ENCODE measurements at regions not wholly inside any gene's neighbourhood (a gene's known extent, or its start where the extent isn't known, plus 50 kb on each side); places are given as distances from the start of the nearest gene placed in this dataset.

- Histone ChIP-seq H3K9ac (ENCODE audit: low read depth, low read length, poor library complexity) (no peak overlapping the region), H3K4me3 (ENCODE audit: low read length in 2 of 2) (no peak overlapping the region), H2BK120ac (ENCODE audit: low read depth, low read length) (no peak overlapping the region), H2BK15ac (ENCODE audit: low read length) (no peak overlapping the region), H2AFZ (ENCODE audit: low read length) (no peak overlapping the region), H3K4me1 (ENCODE audit: control insufficient read depth in 2 of 2, insufficient read depth in 1 of 2, low read depth in 1 of 2, low read length in 2 of 2) (no peaks in the 10 kb centered on the region), H3K9me3 (replicated peaks in 1 of 2; ENCODE audit: control insufficient read depth in 2 of 2, insufficient read depth in 1 of 2, low read depth in 1 of 2, low read length in 2 of 2) (no peaks in the 10 kb centered on the region), H2BK12ac (ENCODE audit: low read length) (no peak overlapping the region), H3K4me2 (ENCODE audit: insufficient read depth, low read length, poor library complexity, severe bottlenecking) (no peak overlapping the region), H3K27me3 (ENCODE audit: control insufficient read depth in 3 of 3, insufficient read depth in 3 of 3, low read depth in 1 of 3, low read length in 3 of 3) (no peaks in the 10 kb centered on the region), H3K36me3 (replicated peaks in 1 of 2; ENCODE audit: control insufficient read depth in 2 of 2, insufficient read depth in 2 of 2, low read length in 2 of 2) (no peaks in the 10 kb centered on the region), H2BK5ac (ENCODE audit: low read length) (no peak overlapping the region), H3K23ac (ENCODE audit: low read depth, low read length, poor library complexity) (no peak overlapping the region), H3K14ac (ENCODE audit: low read length) (no peak overlapping the region), H4K91ac (ENCODE audit: low read depth, low read length, poor library complexity) (no peak overlapping the region), H3K27ac (replicated peaks; ENCODE audit: low read length) (no peak overlapping the region), H2AK5ac (ENCODE audit: low read depth, low read length) (no peak overlapping the region), H4K8ac (ENCODE audit: low read depth, low read length) (no peak overlapping the region), H3K79me1 (ENCODE audit: low read depth, low read length) (no peaks in the 10 kb centered on the region), H3K4ac (ENCODE audit: low read length) (no peak overlapping the region), H3K18ac (ENCODE audit: low read length) (no peak overlapping the region)
- WGBS, 2 donors (ENCODE audit: extremely low coverage in 2 of 2, insufficient read length in 2 of 2, insufficient replicate concordance in 1 of 2) = no CpG with 5 or more reads among the region's 2 CpGs
- no peak for DNase-seq (ENCODE audit: low spot score)
Measured at GRCh38 chr6:67667637-67668422, 967.3 kb upstream of the ADGRB3 start.

GRCh38 chr6:67666177-67666964 is 968.7 kb upstream of the ADGRB3 start:
- no peak overlapping the region for H2BK120ac ChIP-seq (ENCODE audit: low read depth, low read length)
- no peak overlapping the region for H3K14ac ChIP-seq (ENCODE audit: low read length)
- peaks cover 0 to 2% of the 10 kb centered on the region in 2 donors for H3K9me3 ChIP-seq (replicated peaks in 1 of 2; ENCODE audit: control insufficient read depth in 2 of 2, insufficient read depth in 1 of 2, low read depth in 1 of 2, low read length in 2 of 2)
- H3K27ac ChIP-seq (replicated peaks; ENCODE audit: low read length) = no peak overlapping the region
- no peak overlapping the region for H3K23ac ChIP-seq (ENCODE audit: low read depth, low read length, poor library complexity)
- H3K4me3 ChIP-seq (ENCODE audit: low read length in 2 of 2) = no peak overlapping the region
- H3K4me1 ChIP-seq (ENCODE audit: control insufficient read depth in 2 of 2, insufficient read depth in 1 of 2, low read depth in 1 of 2, low read length in 2 of 2) = no peaks in the 10 kb centered on the region
- no peak overlapping the region for H2BK5ac ChIP-seq (ENCODE audit: low read length)
- no peaks in the 10 kb centered on the region for H3K36me3 ChIP-seq (replicated peaks in 1 of 2; ENCODE audit: control insufficient read depth in 2 of 2, insufficient read depth in 2 of 2, low read length in 2 of 2)
- H3K4ac ChIP-seq (ENCODE audit: low read length) = no peak overlapping the region
- H3K18ac ChIP-seq (ENCODE audit: low read length) = no peak overlapping the region
- WGBS, 2 donors (ENCODE audit: extremely low coverage in 2 of 2, insufficient read length in 2 of 2, insufficient replicate concordance in 1 of 2) = no CpG with 5 or more reads among the region's 4 CpGs
- no peak for DNase-seq (ENCODE audit: low spot score)
- no peak overlapping the region for H2AK5ac ChIP-seq (ENCODE audit: low read depth, low read length)
- no peaks in the 10 kb centered on the region for H3K27me3 ChIP-seq (ENCODE audit: control insufficient read depth in 3 of 3, insufficient read depth in 3 of 3, low read depth in 1 of 3, low read length in 3 of 3)
- no peaks in the 10 kb centered on the region for H3K79me1 ChIP-seq (ENCODE audit: low read depth, low read length)
- no peak overlapping the region for H3K4me2 ChIP-seq (ENCODE audit: insufficient read depth, low read length, poor library complexity, severe bottlenecking)
- H4K91ac ChIP-seq (ENCODE audit: low read depth, low read length, poor library complexity) = no peak overlapping the region
- no peak overlapping the region for H2BK15ac ChIP-seq (ENCODE audit: low read length)
- no peak overlapping the region for H2AFZ ChIP-seq (ENCODE audit: low read length)
- no peak overlapping the region for H3K9ac ChIP-seq (ENCODE audit: low read depth, low read length, poor library complexity)
- no peak overlapping the region for H2BK12ac ChIP-seq (ENCODE audit: low read length)
- no peak overlapping the region for H4K8ac ChIP-seq (ENCODE audit: low read depth, low read length)

GRCh38 chr6:67664942-67665341 is 970.1 kb upstream of the ADGRB3 start:
- H4K8ac ChIP-seq (ENCODE audit: low read depth, low read length) = no peak overlapping the region
- no peak overlapping the region for H3K9ac ChIP-seq (ENCODE audit: low read depth, low read length, poor library complexity)
- no peak overlapping the region for H3K14ac ChIP-seq (ENCODE audit: low read length)
- no peaks in the 10 kb centered on the region for H3K36me3 ChIP-seq (replicated peaks in 1 of 2; ENCODE audit: control insufficient read depth in 2 of 2, insufficient read depth in 2 of 2, low read length in 2 of 2)
- no peak overlapping the region for H3K4me2 ChIP-seq (ENCODE audit: insufficient read depth, low read length, poor library complexity, severe bottlenecking)
- H3K9me3 ChIP-seq (replicated peaks in 1 of 2; ENCODE audit: control insufficient read depth in 2 of 2, insufficient read depth in 1 of 2, low read depth in 1 of 2, low read length in 2 of 2) = peaks cover 0 to 2% of the 10 kb centered on the region in 2 donors
- H2BK12ac ChIP-seq (ENCODE audit: low read length) = no peak overlapping the region
- no CpG with 5 or more reads among the region's 5 CpGs for WGBS, 2 donors (ENCODE audit: extremely low coverage in 2 of 2, insufficient read length in 2 of 2, insufficient replicate concordance in 1 of 2)
- no peak overlapping the region for H3K27ac ChIP-seq (replicated peaks; ENCODE audit: low read length)
- H3K23ac ChIP-seq (ENCODE audit: low read depth, low read length, poor library complexity) = no peak overlapping the region
- no peak overlapping the region for H2AFZ ChIP-seq (ENCODE audit: low read length)
- no peak overlapping the region for H3K18ac ChIP-seq (ENCODE audit: low read length)
- no peaks in the 10 kb centered on the region for H3K4me1 ChIP-seq (ENCODE audit: control insufficient read depth in 2 of 2, insufficient read depth in 1 of 2, low read depth in 1 of 2, low read length in 2 of 2)
- no peak overlapping the region for H2BK120ac ChIP-seq (ENCODE audit: low read depth, low read length)
- no peak overlapping the region for H4K91ac ChIP-seq (ENCODE audit: low read depth, low read length, poor library complexity)
- no peak overlapping the region for H2BK15ac ChIP-seq (ENCODE audit: low read length)
- DNase-seq (ENCODE audit: low spot score) = no peak
- no peak overlapping the region for H3K4ac ChIP-seq (ENCODE audit: low read length)
- H2BK5ac ChIP-seq (ENCODE audit: low read length) = no peak overlapping the region
- no peaks in the 10 kb centered on the region for H3K79me1 ChIP-seq (ENCODE audit: low read depth, low read length)
- H3K27me3 ChIP-seq (ENCODE audit: control insufficient read depth in 3 of 3, insufficient read depth in 3 of 3, low read depth in 1 of 3, low read length in 3 of 3) = no peaks in the 10 kb centered on the region
- H2AK5ac ChIP-seq (ENCODE audit: low read depth, low read length) = no peak overlapping the region
- no peak overlapping the region for H3K4me3 ChIP-seq (ENCODE audit: low read length in 2 of 2)

Data from neuronal stem cell (in vitro differentiated cells).